Nephron (organoid): ENCODE measurements at regions not wholly inside any gene's neighbourhood (a gene's known extent, or its start where the extent isn't known, plus 50 kb on each side); places are given as distances from the start of the nearest gene placed in this dataset.
"Not testable (repeated sequence)": the region's sequence is repeated elsewhere in the genome, so short reads cannot be mapped to it uniquely, and the experiment has no call there.

ENCODE experiments used
- H3K27ac Mint-ChIP-seq, 3 experiments: 2 replicates each; pipeline ENCODE4 v1.8.0; 2020; ENCODE audit warnings: mixed read lengths in 3 of 3, mild to moderate bottlenecking in 2 of 3, moderate library complexity in 1 of 3
- H3K27me3 Mint-ChIP-seq: 2 replicates; pipeline ENCODE4 v1.8.0; 2021; ENCODE audit warnings: low read depth, mild to moderate bottlenecking, moderate library complexity, mixed read lengths
- H3K36me3 Mint-ChIP-seq: 2 replicates; pipeline ENCODE4 v1.8.0; 2020; ENCODE audit warnings: low read depth, mixed read lengths
- H3K4me1 Mint-ChIP-seq: 2 replicates; pipeline ENCODE4 v1.8.0; 2020; ENCODE audit warnings: mixed read lengths
- H3K4me3 Mint-ChIP-seq, 3 experiments: 2 replicates each; pipeline ENCODE4 v1.8.0; 2020; ENCODE audit warnings: mild to moderate bottlenecking in 3 of 3, mixed read lengths in 3 of 3, moderate library complexity in 2 of 3
- H3K9me3 Mint-ChIP-seq: 2 replicates; pipeline ENCODE4 v1.8.0; 2020; ENCODE audit warnings: mixed read lengths
- TF ChIP-seq, protein P1 (sequence below), 3 experiments: fragments of 200-600 bp; sonication (generic); IDR thresholded peaks; one replicate each; pipeline ENCODE4 v1.5.0; 2021; ENCODE audit warnings: antibody characterized with exemption in 3 of 3; ENCODE audit not compliant: unreplicated experiment in 3 of 3

DNA sequence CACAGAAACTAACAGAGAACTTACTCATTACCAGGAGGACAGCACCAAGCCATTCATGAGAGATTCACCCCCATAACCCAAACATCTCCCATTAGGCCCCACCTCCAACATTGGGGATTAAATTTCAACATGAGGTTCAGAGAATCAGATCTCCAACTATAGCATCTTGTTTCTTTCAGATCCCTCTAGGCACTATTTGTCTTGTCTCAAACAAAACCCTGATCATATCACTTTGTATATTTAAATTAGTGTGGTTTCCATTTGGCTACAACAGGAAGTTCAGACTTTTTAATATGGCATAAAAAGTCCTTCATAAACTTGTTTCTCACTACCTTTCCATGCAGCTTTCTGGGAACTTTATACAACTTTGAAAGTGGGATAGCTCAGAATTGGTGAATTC is 699.0 kb upstream of the MIR17HG start:
- TF ChIP-seq, protein P1, sequence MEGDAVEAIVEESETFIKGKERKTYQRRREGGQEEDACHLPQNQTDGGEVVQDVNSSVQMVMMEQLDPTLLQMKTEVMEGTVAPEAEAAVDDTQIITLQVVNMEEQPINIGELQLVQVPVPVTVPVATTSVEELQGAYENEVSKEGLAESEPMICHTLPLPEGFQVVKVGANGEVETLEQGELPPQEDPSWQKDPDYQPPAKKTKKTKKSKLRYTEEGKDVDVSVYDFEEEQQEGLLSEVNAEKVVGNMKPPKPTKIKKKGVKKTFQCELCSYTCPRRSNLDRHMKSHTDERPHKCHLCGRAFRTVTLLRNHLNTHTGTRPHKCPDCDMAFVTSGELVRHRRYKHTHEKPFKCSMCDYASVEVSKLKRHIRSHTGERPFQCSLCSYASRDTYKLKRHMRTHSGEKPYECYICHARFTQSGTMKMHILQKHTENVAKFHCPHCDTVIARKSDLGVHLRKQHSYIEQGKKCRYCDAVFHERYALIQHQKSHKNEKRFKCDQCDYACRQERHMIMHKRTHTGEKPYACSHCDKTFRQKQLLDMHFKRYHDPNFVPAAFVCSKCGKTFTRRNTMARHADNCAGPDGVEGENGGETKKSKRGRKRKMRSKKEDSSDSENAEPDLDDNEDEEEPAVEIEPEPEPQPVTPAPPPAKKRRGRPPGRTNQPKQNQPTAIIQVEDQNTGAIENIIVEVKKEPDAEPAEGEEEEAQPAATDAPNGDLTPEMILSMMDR (IDR thresholded peaks at IDR 0.05; ENCODE audit: unreplicated experiment in 3 of 3): no peak
- Mint-ChIP-seq H3K36me3 (peaks cover 12% of the 10 kb centered on the region), H3K9me3 (peaks cover 30% of the 10 kb centered on the region), H3K4me3 (no peak overlapping the region), H3K4me1 (no peaks in the 10 kb centered on the region), H3K27me3 (no peaks in the 10 kb centered on the region), H3K27ac (no peak overlapping the region)

DNA sequence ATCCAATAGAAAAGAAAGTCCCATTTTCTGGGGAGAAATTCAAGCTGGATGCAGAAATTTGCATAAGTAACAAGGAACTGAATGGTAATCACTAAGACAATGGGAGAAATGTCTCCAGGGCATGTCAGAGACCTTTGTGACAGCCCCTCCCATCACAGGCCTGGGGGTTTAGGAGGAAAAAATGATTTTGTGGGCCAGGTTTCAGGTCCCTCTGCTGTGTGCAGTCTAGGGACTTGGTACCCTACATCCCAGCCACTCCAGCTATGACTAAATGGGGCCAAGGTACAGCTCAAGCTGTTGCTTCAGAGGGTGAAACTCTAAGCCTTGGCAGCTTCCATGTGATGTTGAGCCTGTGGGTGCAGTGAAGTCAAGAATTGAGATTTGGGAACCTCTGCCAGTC is 695.5 kb upstream of the MIR17HG start:
- no peaks in the 10 kb centered on the region for H3K4me1 Mint-ChIP-seq
- H3K27me3 Mint-ChIP-seq: no peaks in the 10 kb centered on the region
- peaks cover 20% of the 10 kb centered on the region for H3K9me3 Mint-ChIP-seq
- H3K27ac Mint-ChIP-seq: no peak overlapping the region
- TF ChIP-seq, protein P1 (IDR thresholded peaks at IDR 0.05; ENCODE audit: unreplicated experiment in 3 of 3): no peak
- peaks cover 12% of the 10 kb centered on the region for H3K36me3 Mint-ChIP-seq
- no peak overlapping the region for H3K4me3 Mint-ChIP-seq

DNA sequence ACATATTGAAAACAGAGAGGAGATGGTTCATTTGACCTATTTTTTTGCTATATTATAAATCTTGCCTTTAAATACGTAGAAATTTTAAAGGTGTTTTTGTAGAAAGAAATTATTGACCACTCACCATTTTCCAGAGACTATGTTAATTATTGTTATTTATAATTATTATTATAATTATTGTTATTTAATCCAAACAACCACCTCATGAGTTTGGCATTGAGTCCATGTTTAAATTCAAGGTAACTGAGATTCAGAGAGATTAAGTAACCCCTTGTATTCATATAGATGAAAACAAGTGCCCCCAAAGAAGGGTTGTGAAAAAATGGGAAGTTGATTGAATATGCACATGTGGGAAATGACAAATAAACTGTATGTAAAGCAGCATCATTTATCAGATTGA is 692.5 kb upstream of the MIR17HG start:
- Mint-ChIP-seq H3K36me3 (peaks cover 12% of the 10 kb centered on the region), H3K4me3 (no peak overlapping the region), H3K9me3 (peaks cover 20% of the 10 kb centered on the region), H3K27ac (no peak overlapping the region), H3K4me1 (no peaks in the 10 kb centered on the region), H3K27me3 (no peaks in the 10 kb centered on the region)
- TF ChIP-seq, protein P1 (IDR thresholded peaks at IDR 0.05; ENCODE audit: unreplicated experiment in 3 of 3): no peak

- H3K4me3 Mint-ChIP-seq, H3K27ac Mint-ChIP-seq: not testable (repeated sequence)
Measured at GRCh38 chr13:90664200-90664599, 683.3 kb upstream of the MIR17HG start.

GRCh38 chr13:90673746-90674145 is 673.7 kb upstream of the MIR17HG start:
- peak overlapping the region in 1 of 3 experiments; percentile 2 for H3K27ac Mint-ChIP-seq
- H3K4me3 Mint-ChIP-seq: no peak overlapping the region
- H3K4me1 Mint-ChIP-seq: peaks cover 4% of the 10 kb centered on the region
- H3K9me3 Mint-ChIP-seq: peaks cover 3% of the 10 kb centered on the region
- no peaks in the 10 kb centered on the region for H3K36me3 Mint-ChIP-seq
- TF ChIP-seq, protein P1 (IDR thresholded peaks at IDR 0.05; ENCODE audit: unreplicated experiment in 3 of 3): no peak
- no peaks in the 10 kb centered on the region for H3K27me3 Mint-ChIP-seq

More at GRCh38 chr13:90664200-90664599, 683.3 kb upstream of the MIR17HG start:
- H3K4me1 Mint-ChIP-seq, H3K27me3 Mint-ChIP-seq, H3K9me3 Mint-ChIP-seq, H3K36me3 Mint-ChIP-seq: not testable (repeated sequence)

DNA sequence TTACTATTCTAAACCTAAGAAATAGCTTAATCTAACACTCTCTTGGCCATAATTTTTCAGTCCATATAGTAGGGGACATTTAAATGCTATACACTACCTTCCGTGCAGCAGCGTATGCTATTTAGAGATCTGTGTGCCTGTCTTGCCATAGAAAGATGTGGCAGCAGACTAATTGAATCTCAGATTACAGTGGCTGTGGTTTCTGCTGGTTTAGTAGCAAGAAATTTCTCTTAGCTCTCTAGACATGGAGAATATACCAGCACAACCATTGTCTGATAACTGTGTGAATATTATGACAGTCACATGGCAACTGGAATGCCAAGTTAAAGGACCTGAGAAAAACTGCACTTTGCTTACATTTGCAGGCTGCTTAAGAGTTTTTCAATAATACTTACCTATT is 672.4 kb upstream of the MIR17HG start:
- Mint-ChIP-seq H3K27ac (no peak overlapping the region), H3K36me3 (no peaks in the 10 kb centered on the region), H3K4me1 (peaks cover 4% of the 10 kb centered on the region), H3K27me3 (no peaks in the 10 kb centered on the region), H3K4me3 (no peak overlapping the region), H3K9me3 (no peaks in the 10 kb centered on the region)
- TF ChIP-seq, protein P1 (IDR thresholded peaks at IDR 0.05; ENCODE audit: unreplicated experiment in 3 of 3): no peak
